SKM-1 treated with dmso at 0.1 percent for 144 hours (cell line): ENCODE measurements at regions not wholly inside any gene's neighbourhood (a gene's known extent, or its start where the extent isn't known, plus 50 kb on each side); places are given as distances from the start of the nearest gene placed in this dataset.
"Not testable (repeated sequence)": the region's sequence is repeated elsewhere in the genome, so short reads cannot be mapped to it uniquely, and the experiment has no call there.

Experiments used
- DNase-seq: peaks from one replicate; lab custom pipeline; 2025; ENCODE audit not compliant: unreplicated experiment; lab: John Stamatoyannopoulos, UW

DNA sequence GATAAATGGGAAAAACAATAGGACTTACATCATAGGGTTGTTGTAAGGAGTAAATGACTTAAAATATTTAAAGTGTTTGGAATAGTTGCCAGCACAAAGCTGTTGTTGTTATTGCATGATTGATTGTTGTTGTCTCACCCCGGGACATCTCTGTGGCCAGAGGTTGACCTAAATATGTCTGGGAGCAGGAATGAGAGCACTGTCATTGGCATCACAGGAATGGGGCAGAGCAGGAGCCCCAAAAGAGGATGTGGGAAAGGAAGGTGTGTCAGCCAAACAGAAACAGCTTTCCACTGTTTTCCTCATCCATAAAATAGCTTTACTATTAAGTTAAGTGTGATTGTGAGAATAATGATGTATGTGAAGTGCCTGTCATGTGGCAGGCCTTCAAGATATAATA lies 121.6 kb downstream of the TMEM168 start:
- DNase-seq: no peak

DNA sequence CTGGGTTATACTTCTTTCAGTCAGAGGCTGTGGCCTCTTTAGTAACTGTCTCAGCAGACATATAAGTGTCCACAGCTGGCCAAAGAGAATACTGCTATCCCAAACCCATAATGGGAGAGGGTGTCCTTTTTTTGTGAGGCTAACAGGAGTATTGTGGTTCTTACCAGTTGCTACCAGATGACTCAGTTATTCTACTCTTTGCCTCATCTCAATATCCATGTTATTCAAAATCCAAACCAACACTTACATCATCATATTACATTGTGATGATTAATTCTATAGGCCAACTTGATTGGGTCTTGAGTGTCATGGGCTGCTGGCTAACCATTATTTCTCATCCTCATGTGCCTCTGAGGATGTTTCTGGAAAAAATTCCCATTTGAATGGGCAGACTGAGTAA lies 120.9 kb downstream of the TMEM168 start:
- no peak for DNase-seq

DNA sequence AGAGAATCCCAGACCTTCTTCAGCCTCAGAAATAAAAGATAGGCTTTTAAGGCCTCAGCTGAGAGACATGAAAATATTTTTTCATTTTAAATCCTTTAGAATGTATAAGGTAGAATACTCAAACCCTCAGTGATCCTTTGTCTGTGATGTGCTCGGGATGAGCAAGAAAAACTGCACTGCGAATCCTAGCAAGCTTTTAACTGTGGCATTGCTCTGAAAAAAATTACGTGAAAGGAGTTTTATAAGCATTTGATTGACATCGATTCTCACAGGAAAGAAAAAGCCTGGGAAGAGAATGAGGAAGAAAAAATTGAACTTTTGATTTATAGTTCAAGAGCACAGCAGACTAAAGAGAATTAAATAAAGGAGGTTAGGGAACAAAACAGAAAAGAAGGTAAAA lies 120.0 kb downstream of the TMEM168 start:
- DNase-seq: no peak

DNA sequence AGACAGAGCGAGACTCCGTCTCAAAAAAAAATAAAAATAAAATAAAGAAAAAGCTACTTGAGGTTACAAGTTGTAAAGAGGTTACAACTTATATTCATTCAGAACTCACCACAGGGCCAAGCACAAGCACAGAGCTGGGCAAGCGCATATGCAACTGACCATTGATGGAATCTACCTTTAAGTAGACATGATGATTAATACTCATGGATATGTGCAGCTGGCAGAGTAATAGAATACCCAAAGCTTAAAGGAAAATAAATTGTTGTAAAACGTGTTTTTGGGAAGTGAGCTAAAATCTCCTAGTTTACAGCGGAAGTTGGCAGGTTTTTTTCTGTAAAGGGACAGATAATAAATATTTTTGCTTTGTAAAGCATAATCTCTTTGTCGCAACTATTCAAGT lies 111.6 kb downstream of the TMEM168 start:
- DNase-seq: no peak

DNA sequence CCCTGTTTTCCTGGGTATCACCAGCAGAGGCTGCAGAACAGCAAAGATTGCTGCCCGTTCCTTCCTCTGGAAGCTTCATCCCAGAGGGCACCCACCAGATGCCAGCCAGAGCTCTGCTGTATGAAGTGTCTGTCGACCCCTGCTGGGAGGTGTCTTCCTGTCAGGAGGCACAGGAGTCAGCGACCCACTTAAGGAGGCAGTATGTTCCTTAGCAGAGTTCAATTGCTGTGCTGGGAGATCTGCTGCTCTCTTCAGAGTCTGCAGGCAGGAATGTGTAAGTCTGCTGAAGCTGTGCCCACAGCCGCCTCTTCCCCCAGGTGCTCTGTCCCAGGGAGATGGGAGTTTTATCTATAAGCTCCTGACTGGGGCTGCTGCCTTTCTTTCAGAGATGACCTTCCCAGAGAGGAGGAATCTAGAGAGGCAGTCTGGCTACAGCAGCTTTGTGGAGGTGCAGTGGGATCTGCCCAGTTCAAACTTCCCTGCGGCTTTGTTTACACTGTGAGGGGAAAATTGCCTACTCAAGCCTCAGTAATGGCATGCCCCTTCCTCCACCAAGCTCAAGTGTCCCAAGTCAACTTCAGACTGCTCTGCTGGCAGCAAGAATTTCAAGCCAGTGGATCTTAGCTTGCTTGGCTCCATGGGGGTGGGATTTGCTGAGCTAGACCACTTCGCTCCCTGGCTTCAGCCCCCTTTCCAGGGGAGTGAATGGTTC lies 100.6 kb downstream of the TMEM168 start:
- DNase-seq: not testable (repeated sequence)

DNA sequence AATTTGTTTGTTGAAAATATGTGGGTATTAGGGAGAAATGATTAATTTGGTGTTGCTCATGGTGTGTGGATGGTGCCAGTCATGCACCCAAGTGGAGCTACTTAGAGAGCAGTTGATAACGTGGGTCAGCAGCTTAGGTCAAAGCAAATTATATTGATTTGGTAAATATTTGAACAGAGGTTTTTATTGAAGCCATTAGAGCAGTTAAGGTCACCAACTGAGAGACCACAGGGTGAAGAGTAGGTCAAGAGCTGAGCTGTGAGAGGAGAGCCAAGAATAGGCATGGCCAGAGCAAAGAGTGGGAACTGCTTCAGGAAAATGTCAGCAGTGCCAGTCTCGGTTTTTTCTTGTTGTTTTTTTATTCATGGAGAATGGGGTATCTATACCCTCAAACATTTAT lies 97.9 kb downstream of the TMEM168 start:
- no peak for DNase-seq

DNA sequence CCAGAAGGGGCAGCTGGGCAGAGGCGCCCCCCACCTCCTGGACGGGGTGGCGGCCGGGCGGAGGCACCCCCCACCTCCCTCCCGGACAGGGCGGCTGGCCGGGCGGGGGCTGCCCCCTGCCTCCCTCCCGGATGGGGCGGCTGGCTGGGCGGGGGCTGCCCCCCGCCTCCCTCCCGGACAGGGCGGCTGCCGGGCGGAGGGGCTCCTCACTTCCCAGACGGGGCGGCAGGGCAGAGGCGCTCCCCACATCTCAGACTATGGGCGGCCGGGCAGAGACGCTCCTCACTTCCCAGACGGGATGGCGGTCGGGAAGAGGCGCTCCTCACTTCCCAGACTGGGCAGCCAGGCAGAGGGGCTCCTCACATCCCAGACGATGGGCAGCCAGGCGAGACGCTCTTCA lies 93.0 kb downstream of the TMEM168 start:
- not testable (repeated sequence) for DNase-seq

DNA sequence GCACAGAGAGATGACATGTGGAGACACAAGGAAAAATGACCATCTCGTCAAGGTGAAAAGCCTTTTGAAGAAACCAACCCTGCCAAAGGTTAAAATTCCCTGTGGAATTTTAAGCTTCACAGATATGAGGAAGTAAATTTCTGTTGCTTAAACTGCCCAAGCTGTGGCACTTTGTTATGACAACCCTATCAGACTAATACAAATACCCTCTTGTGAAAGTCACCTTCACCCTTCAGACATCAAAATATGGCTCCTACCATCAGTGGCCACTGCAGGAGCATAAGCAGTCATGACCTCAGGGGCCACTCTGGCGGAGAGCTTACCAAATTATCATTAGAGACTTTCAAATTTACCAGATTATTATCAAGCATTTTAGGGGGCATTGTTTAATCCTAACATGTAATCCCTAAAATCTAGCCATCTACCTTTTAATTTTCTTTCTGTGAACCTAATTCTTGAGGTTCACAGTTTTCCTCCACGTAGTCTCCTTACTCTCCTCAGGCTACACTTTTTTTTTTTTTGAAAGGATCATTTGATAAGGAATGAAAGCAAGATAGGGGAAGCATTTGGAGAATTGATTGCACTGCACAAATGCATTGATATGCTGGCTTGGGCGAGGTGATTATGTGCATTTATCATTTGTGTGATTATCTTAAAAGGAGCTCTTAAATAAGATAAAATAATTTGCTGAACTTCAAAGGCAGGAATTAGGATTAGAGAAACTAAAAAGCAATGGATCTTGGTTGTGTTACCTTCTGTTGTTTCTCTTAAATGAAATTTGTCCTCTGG lies 90.3 kb downstream of the TMEM168 start:
- no peak for DNase-seq

DNA sequence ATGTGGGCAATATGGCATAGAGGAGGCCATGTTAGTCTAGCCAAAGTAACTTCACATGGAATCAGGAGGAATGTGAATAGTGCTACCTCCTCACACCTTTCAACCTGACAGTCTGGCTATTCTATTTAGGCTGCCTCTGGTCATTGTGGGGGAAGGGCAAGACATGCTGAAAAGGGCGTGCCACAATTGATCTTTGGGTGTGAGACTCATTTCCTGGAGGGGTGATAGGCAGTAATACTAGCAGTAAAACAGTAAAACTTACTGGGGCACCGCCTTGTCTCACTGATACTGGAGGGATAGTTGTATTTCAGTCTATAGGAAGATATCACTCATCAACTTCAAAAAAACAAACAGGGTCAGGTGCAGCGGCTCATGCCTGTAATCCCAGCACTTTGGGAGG lies 88.7 kb downstream of the TMEM168 start:
- no peak for DNase-seq

DNA sequence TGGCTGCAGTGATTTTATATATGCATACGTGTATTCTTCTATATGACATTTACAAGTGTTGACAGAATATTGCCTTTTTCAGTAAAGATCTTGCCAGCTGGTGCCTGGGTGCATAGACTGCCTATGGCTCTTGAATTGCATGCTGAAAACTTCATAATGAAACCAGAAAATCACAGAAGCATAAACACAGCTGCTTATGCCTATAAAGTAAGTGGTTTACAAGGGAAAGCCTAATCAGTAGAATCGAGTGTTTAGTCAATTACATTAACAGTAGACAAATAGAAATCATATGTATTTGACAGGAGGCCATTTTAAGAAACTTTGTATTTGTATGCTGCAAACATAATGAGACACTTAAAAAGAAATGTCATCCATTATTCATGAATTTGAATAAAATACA lies 82.5 kb downstream of the TMEM168 start:
- no peak for DNase-seq

DNA sequence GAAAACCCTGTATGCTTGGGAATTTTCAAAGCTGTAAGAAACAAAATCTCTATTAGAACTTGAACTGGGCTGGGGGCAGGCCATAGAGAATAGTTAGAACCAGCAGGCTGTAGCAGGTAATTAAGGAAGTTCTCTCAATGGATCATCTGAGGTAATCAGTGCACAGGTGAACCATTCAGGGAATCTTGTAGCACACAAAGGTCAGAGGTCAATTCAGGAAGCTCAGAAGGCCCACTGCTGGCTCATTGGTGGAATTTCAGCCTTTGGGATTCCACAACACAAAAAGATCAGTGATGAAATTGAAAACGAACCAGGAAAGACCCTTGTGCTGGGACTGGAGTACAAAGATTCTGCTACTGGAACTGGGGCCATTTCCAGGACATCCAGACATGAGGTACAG lies 82.0 kb downstream of the TMEM168 start:
- DNase-seq: no peak
